Prostate gland (tissue), 2 donors: ENCODE measurements at regions not wholly inside any gene's neighbourhood (a gene's known extent, or its start where the extent isn't known, plus 50 kb on each side); places are given as distances from the start of the nearest gene placed in this dataset.

ENCODE experiments used
- POLR2A ChIP-seq: fragments of 450-650 bp; IDR thresholded peaks from one replicate; pipeline ENCODE4 v1.6.1; 2016; ENCODE audit warnings: antibody characterized with exemption, mild to moderate bottlenecking
- POLR2AphosphoS5 ChIP-seq: sonication (generic); formaldehyde crosslinking; IDR thresholded peaks from one replicate; pipeline ENCODE4 v1.6.1; 2017; ENCODE audit warnings: antibody characterized with exemption
- TF ChIP-seq, protein P1 (sequence below), 4 experiments: fragments of 200-600 bp in 2 of 4; fragments of 450-650 bp in 2 of 4; sonication (generic) in 2 of 4; IDR thresholded peaks; 1 replicate in 3 of 4; 2 replicates in 1 of 4; pipeline ENCODE4 v1.5.1; 2016 to 2019; ENCODE audit warnings: antibody characterized with exemption in 4 of 4, mild to moderate bottlenecking in 2 of 4, moderate library complexity in 2 of 4

DNA sequence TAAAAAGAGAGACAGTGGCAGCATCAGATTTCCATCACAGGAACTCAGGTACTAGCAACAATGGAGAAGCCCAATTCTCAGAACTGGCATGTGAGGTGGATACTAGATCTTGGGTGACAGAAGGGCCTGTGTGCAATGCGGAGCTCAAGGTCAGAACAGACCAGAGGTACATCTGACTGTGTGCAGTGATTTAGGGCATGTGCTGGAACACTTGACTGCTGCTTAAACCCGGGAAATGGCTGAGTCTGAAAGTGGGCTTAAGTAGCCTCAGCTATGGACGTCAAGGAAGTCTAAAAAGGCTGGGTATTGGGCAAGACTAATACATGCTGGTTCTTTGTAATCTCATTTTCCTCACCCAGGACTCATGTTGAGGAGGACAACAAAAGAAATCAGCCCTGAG, 182.2 kb downstream of the LACC1 start:
- no peak for TF ChIP-seq POLR2AphosphoS5
- TF ChIP-seq, protein P1, sequence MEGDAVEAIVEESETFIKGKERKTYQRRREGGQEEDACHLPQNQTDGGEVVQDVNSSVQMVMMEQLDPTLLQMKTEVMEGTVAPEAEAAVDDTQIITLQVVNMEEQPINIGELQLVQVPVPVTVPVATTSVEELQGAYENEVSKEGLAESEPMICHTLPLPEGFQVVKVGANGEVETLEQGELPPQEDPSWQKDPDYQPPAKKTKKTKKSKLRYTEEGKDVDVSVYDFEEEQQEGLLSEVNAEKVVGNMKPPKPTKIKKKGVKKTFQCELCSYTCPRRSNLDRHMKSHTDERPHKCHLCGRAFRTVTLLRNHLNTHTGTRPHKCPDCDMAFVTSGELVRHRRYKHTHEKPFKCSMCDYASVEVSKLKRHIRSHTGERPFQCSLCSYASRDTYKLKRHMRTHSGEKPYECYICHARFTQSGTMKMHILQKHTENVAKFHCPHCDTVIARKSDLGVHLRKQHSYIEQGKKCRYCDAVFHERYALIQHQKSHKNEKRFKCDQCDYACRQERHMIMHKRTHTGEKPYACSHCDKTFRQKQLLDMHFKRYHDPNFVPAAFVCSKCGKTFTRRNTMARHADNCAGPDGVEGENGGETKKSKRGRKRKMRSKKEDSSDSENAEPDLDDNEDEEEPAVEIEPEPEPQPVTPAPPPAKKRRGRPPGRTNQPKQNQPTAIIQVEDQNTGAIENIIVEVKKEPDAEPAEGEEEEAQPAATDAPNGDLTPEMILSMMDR (IDR thresholded peaks at IDR 0.05): no peak
- TF ChIP-seq POLR2A: no peak
